ENCODE measurements at regions not wholly inside any gene's neighbourhood (a gene's known extent, or its start where the extent isn't known, plus 50 kb on each side); places are given as distances from the start of the nearest gene placed in this dataset.
"Not testable (repeated sequence)": the region's sequence is repeated elsewhere in the genome, so short reads cannot be mapped to it uniquely, and the experiment has no call there.

DNA sequence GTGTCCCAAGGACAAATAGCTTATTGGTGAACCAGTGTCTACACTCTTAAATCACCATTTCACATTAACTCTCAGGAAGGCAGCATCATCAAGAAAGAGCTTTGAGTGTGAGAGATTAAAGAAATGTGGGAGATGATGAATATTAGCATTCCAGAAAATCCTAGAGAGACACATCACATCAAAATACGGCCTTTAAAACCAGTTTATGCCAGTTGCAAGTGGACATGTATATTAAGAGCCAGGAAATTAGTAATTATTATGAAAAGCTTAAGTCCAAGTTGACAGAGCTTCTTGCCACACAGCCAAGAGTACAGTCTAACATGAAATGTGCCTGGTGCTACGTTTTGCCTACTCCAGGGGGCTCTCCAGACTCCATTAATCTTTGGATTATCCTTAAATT lies 503.0 kb upstream of the BOD1L1 start:
- H3K27me3 Mint-ChIP-seq = no peaks in the 10 kb centered on the region
- H3K36me3 Mint-ChIP-seq (ENCODE audit: low read depth) = no peaks in the 10 kb centered on the region
- DNase-seq = no peak
- no peak overlapping the region for H3K27ac Mint-ChIP-seq
- H3K4me3 Mint-ChIP-seq = no peak overlapping the region
- H3K4me1 Mint-ChIP-seq (ENCODE audit: low read depth) = no peaks in the 10 kb centered on the region
- H3K9me3 Mint-ChIP-seq = no peaks in the 10 kb centered on the region

DNA sequence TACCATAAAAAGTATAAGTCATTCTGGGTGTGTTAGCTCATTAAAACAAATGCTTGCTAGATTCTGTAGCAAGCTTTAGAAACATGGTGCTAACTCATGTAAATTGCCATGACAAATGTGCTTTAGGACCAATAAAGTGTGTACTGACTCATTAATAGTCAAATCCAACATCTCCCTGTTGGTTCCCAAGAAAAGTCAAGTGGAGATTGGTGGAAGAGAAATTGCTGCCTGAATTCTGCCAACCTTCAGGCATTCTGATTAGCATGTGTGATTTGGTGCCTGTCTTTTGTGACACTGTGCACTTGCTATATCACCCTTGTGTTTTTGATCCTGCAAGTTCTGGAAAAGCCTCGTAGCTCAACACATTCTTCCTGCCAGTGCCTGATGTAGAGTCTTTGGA lies 503.8 kb upstream of the BOD1L1 start:
- H3K4me1 Mint-ChIP-seq (ENCODE audit: low read depth) = no peaks in the 10 kb centered on the region
- H3K4me3 Mint-ChIP-seq = no peak overlapping the region
- no peak overlapping the region for H3K27ac Mint-ChIP-seq
- H3K36me3 Mint-ChIP-seq (ENCODE audit: low read depth) = no peaks in the 10 kb centered on the region
- no peak for DNase-seq
- H3K27me3 Mint-ChIP-seq = no peaks in the 10 kb centered on the region
- no peaks in the 10 kb centered on the region for H3K9me3 Mint-ChIP-seq

DNA sequence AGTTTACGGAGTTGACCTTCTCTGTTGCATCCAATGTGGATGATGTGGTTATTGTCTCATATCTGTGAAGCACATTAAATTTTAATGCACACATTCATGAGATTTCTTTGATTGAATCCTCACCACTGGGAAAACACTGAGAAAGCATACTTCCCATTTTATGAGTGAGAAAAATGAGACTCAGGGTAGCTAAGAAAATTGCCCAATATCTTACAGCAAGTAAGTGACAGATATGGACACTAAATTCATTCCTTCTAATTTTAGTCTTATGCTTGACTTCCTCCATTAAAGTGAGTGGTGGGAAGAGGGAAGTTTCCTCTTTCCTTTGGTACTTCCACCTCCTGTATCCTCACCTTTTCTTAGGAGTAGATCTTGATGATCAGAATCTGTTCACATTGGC lies 504.8 kb upstream of the BOD1L1 start:
- H3K4me1 Mint-ChIP-seq (ENCODE audit: low read depth) = no peaks in the 10 kb centered on the region
- H3K27ac Mint-ChIP-seq = no peak overlapping the region
- H3K9me3 Mint-ChIP-seq = no peaks in the 10 kb centered on the region
- no peaks in the 10 kb centered on the region for H3K36me3 Mint-ChIP-seq (ENCODE audit: low read depth)
- H3K4me3 Mint-ChIP-seq = no peak overlapping the region
- no peaks in the 10 kb centered on the region for H3K27me3 Mint-ChIP-seq
- DNase-seq = no peak

DNA sequence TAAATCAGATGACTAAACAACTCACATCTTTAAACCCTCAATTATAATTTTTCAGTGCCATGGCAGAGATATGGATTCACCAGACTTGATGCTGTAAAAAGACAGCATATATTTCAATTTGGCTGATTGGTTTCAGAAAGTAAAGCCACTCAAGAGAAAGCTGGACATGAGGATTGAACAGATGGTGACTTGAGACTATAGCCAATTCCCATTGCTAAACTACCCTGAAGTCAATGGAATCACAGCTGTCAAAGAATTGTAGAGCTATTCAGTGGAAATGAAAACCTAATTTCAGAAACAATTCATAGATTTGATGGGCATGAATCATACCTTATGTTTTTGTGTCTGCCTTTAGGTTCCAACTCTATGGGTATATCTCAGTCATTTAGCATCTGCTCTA lies 510.6 kb upstream of the BOD1L1 start:
- Mint-ChIP-seq H3K4me1 (ENCODE audit: low read depth) (no peaks in the 10 kb centered on the region), H3K36me3 (ENCODE audit: low read depth) (no peaks in the 10 kb centered on the region), H3K9me3 (no peaks in the 10 kb centered on the region), H3K27ac (no peak overlapping the region), H3K4me3 (no peak overlapping the region), H3K27me3 (no peaks in the 10 kb centered on the region)
- DNase-seq = no peak

DNA sequence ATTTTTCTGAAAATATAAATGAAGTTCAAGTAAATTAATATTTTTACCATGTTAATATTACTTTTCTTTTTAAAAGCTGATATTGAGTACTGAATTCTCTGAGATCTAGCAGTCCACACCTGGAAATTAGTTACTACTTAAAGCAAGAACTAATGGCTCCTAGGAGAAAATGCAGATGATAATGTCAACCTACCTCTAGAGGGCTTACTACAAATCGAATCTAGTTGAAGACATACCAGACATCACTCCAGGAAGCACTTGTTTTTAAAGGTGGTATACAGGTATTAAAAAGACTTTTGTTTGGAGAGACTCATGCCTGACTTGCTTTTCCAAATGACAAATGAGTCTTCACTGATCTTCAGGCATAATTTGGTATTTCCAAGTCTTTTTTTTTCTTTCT lies 516.4 kb upstream of the BOD1L1 start:
- no peak overlapping the region for H3K27ac Mint-ChIP-seq
- H3K9me3 Mint-ChIP-seq = no peaks in the 10 kb centered on the region
- no peaks in the 10 kb centered on the region for H3K36me3 Mint-ChIP-seq (ENCODE audit: low read depth)
- no peak overlapping the region for H3K4me3 Mint-ChIP-seq
- H3K27me3 Mint-ChIP-seq = no peaks in the 10 kb centered on the region
- DNase-seq = no peak
- no peaks in the 10 kb centered on the region for H3K4me1 Mint-ChIP-seq (ENCODE audit: low read depth)

DNA sequence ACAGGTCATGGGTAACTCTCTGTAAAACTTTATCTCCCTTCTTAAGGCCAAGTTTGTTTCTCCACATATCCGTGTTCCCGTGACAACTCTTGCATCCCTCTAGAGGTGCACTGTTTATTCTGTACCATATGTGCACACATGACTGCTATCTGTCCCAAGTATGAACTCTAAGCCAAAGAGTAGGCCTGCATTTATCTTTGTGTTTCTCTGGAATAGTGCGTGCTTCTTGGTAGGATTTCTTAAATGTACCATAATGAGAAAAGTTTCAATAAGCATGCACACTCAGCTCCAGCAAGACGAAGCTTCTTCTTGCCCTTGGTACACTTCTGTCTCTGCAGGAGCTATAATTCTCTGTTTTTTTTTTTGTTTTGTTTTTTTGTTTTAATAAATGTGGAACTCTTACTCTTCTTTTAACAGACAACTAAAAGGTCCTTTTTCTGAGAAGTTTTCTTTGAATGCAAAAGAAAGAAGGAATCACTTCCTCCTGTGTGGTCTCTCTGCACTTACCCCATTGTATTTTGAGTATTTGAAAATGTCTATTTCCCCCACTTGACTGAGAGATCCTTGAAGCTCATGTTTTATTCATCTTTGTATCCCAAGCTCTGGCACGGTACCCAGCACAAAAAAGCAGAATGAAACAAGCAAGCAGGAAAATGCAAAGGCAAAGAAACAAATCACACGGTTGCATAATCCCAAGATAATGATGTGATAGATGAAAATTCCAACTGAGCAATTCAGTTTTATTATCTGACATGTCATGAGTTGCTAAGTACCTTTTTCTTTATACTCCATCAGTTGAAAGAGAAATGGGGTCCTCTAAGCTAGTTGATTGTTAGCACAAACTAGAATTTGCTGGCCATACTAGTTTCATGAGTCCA lies 521.9 kb upstream of the BOD1L1 start:
- Mint-ChIP-seq H3K27me3 (no peaks in the 10 kb centered on the region), H3K36me3 (ENCODE audit: low read depth) (no peaks in the 10 kb centered on the region), H3K9me3 (no peaks in the 10 kb centered on the region), H3K27ac (no peak overlapping the region), H3K4me3 (no peak overlapping the region), H3K4me1 (ENCODE audit: low read depth) (no peaks in the 10 kb centered on the region)
- no peak for DNase-seq

DNA sequence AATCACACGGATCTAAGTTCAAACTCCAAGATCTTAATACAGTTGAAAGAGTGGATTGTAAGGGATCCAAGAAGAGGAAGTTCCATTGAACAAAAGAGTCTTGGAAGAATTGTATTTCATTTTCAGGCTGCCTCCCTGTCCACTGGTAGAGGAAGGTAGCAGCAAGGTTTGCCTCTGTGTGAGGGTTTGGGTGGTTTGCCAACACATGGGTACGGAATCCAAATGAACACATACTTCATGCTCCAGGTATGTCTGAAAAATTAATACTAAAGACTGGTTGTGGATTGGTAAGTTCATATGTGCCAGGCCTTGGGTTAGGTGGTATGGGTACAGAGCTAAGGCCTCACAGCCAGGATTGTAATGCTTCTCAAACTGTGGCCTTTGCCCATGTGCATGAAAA lies 523.6 kb upstream of the BOD1L1 start:
- Mint-ChIP-seq H3K9me3 (no peaks in the 10 kb centered on the region), H3K4me1 (ENCODE audit: low read depth) (no peaks in the 10 kb centered on the region), H3K27ac (no peak overlapping the region), H3K27me3 (no peaks in the 10 kb centered on the region), H3K36me3 (ENCODE audit: low read depth) (no peaks in the 10 kb centered on the region), H3K4me3 (no peak overlapping the region)
- no peak for DNase-seq

DNA sequence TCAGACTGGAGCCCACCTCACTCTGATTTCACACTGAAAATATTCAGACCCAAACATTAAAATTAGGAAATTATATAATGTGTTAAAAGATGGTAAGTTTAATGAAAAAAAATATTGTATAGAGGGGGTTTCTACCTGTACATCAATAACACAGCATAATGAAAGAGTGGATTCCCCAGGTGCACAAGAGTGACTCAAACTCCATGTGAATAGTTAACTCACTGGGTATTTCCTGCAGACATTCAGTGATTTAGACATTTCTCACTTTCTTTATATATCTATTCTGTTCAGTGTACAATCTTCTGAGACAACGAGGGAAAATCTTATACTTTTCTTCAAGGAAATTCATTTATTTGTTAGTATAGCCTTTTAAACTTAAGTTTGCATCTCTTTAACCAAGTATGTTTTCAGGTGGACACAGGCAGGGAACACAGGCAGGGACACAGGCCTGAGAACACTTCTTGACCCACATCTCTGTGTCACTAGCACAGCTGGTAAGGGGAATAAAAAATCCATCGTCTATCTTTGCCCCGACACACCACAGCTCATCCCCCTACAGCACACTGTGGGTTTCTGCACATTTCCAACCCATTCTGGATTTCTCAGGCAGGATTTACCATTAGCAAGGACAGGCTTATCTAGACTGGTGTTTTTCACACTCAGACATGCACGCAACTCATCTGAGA lies 525.5 kb upstream of the BOD1L1 start:
- Mint-ChIP-seq H3K27me3 (no peaks in the 10 kb centered on the region), H3K9me3 (no peaks in the 10 kb centered on the region), H3K4me3 (no peak overlapping the region), H3K27ac (no peak overlapping the region), H3K4me1 (ENCODE audit: low read depth) (no peaks in the 10 kb centered on the region), H3K36me3 (ENCODE audit: low read depth) (no peaks in the 10 kb centered on the region)
- no peak for DNase-seq

DNA sequence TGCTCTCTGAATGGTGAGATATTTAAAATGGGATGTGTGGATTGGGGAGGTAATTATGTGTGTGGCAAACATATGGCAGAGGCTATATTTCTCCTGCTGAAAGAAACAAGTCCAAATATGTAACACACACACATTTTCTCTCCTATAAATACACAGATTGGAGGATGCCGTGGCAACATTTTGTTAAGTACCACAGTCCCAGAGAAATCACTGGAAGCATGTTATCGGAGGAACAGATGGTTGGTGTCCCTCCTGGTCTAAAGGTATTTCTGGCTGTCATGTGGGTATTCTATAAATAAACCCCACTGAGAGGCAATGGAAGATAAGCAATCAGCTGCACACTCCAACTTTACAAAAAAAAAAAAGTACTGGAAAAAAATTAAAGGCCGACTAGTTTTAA lies 528.3 kb upstream of the BOD1L1 start:
- H3K27me3 Mint-ChIP-seq = no peaks in the 10 kb centered on the region
- no peaks in the 10 kb centered on the region for H3K4me1 Mint-ChIP-seq (ENCODE audit: low read depth)

DNA sequence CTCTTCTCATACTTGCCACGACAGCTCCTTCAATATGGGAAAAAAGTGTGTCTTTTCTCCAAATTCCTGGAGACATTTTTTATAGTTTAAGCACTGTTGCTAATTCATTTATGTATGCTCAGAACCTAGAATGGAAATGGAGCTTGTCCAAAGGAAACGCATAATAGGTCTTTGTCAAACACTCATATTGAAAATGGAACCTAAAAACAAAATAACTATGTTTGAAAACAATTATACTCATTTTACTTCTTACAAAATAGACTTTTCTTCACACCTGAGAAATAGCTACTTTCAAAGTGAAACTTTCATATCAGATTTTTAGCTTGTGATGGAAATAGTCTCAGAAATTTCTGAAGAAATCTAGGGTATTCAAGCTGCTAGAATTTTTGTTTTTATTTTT lies 529.7 kb upstream of the BOD1L1 start:
- H3K27ac Mint-ChIP-seq = no peak overlapping the region
- DNase-seq = no peak
- H3K27me3 Mint-ChIP-seq = no peaks in the 10 kb centered on the region
- H3K4me1 Mint-ChIP-seq (ENCODE audit: low read depth) = no peaks in the 10 kb centered on the region
- H3K9me3 Mint-ChIP-seq = no peaks in the 10 kb centered on the region
- no peaks in the 10 kb centered on the region for H3K36me3 Mint-ChIP-seq (ENCODE audit: low read depth)
- H3K4me3 Mint-ChIP-seq = no peak overlapping the region

More for the DNA sequence above, 528.3 kb upstream of the BOD1L1 start:
- DNase-seq = no peak
- Mint-ChIP-seq H3K27ac (no peak overlapping the region), H3K36me3 (ENCODE audit: low read depth) (no peaks in the 10 kb centered on the region), H3K4me3 (no peak overlapping the region), H3K9me3 (no peaks in the 10 kb centered on the region)

DNA sequence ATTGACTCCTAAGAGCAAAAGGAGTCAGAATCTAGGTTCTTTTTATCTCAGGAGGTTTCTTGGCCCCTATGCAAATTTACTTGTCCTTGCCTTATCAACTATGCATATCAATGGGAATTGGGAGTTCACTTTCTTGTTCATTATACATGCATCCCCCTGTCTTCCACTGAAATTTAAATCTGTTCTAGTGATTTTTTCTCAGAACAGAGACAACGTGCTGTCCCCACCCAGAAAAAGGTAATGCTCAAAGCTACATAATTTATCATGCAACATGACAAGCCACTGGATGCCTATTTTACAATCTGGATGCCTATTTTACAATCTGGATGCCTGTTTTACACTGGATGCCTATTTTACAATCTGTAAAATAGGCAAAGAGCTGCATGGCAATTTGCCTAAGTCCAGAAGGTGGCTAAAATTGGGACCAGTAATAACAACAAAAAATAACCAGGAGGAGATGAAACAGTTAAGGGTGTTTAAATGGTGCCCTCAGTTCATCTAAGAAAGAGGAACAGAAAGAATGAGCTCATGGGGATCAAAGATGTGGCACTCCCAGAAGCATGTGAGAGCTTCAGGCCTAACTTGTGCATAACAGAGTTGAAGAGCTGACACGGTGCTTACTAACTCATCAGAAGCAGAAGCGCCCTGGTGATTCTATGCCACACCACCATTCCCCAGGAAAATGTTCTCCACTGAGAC lies 537.8 kb upstream of the BOD1L1 start:
- peaks cover 5% of the 10 kb centered on the region for H3K4me1 Mint-ChIP-seq (ENCODE audit: low read depth)
- no peaks in the 10 kb centered on the region for H3K36me3 Mint-ChIP-seq (ENCODE audit: low read depth)
- H3K27me3 Mint-ChIP-seq = no peaks in the 10 kb centered on the region
- DNase-seq = no peak
- H3K9me3 Mint-ChIP-seq = no peaks in the 10 kb centered on the region
- no peak overlapping the region for H3K4me3 Mint-ChIP-seq
- no peak overlapping the region for H3K27ac Mint-ChIP-seq

DNA sequence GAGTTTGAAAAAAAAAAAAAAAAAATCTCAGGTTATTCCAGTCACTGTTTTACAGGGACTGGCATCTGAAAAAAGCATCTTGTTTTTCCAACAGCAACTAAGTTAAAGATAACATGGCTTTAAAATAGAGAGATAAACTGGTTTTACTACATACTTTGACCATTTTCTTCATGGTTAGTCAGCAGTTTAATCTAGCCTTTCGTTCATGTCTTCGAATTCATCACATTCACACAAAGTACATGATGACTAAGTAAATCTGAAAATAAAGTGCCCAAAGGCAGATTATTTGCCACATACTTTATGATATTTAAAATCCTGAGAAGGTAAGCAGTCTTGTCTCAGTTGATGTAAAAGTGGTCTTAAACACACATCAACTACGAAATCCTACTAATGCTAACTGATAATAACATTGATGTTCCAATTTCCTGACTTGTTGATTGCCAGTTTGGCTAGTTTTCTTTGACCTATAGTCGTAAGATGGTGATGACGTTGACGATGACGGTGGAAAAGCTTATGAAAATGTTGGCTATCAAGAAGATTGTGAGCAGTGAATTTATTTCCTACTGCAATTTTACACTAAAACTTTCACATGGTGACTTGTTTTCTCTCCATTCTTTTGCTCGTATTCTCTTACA lies 540.5 kb upstream of the BOD1L1 start:
- Mint-ChIP-seq H3K27ac (no peak overlapping the region), H3K4me3 (no peak overlapping the region), H3K27me3 (no peaks in the 10 kb centered on the region), H3K9me3 (no peaks in the 10 kb centered on the region), H3K4me1 (ENCODE audit: low read depth) (peaks cover 5% of the 10 kb centered on the region), H3K36me3 (ENCODE audit: low read depth) (no peaks in the 10 kb centered on the region)
- no peak for DNase-seq

DNA sequence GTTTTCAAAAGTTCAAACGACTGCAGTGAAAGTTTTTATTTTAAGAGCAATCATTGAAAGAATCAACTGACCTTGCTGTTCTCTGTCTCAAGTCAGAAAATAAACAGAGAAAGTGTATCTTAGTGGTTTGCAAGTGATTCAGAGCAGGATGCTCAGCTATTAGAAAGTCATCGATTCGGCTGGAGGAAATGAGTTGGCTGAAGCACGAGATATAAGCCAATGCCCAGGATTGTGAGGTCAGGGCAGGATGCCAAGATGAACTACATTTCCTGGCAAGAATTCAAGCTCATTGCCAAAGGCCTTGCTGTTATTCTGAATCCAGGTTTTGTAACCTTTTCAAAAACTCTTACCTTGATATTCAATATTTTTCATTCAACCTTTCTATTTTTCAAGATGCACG lies 541.4 kb upstream of the BOD1L1 start:
- H3K36me3 Mint-ChIP-seq (ENCODE audit: low read depth) = no peaks in the 10 kb centered on the region
- H3K4me1 Mint-ChIP-seq (ENCODE audit: low read depth) = peaks cover 5% of the 10 kb centered on the region
- no peak overlapping the region for H3K4me3 Mint-ChIP-seq
- no peaks in the 10 kb centered on the region for H3K27me3 Mint-ChIP-seq
- no peak for DNase-seq
- H3K9me3 Mint-ChIP-seq = no peaks in the 10 kb centered on the region
- H3K27ac Mint-ChIP-seq = no peak overlapping the region

DNA sequence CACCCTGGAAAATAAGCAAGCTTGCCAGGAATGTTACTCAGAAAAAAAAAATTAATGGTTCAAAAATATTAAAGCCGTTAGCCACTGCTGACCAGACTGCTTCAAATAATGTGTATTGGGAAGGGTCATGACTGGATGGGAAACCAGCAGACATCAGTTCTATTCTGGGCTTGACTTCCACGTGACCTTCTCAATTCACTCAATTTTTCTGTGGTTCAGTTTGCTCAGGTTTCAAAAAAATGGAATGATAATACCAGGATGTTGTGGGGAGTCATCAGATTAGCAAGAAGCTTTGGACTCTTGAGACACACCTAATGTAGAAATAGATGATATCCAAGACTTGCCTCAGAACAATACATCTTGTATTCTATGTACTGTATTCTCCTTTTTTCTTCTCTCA lies 541.9 kb upstream of the BOD1L1 start:
- Mint-ChIP-seq H3K4me3 (no peak overlapping the region), H3K9me3 (no peaks in the 10 kb centered on the region), H3K4me1 (ENCODE audit: low read depth) (peaks cover 5% of the 10 kb centered on the region), H3K36me3 (ENCODE audit: low read depth) (no peaks in the 10 kb centered on the region), H3K27me3 (no peaks in the 10 kb centered on the region), H3K27ac (no peak overlapping the region)
- DNase-seq = no peak

DNA sequence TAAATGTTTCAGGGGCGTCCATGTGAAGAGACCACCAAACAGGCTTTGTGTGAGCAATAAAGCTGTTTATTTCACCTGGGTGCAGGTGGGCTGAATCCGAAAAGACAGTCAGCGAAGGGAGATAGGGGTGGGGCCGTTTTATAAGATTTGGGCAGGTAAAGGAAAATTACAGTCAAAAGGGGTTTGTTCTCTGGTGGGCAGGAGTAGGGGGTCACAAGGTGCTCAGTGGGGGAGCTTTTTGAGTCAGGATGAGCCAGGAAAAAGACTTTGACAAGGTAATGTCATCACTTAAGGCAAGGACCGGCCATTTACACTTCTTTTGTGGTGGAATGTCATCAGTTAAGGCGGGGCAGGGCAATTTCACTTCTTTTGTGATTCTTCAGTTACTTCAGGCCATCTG lies 542.4 kb upstream of the BOD1L1 start:
- H3K4me1 Mint-ChIP-seq (ENCODE audit: low read depth); H3K27me3 Mint-ChIP-seq; DNase-seq; H3K27ac Mint-ChIP-seq; H3K4me3 Mint-ChIP-seq; H3K36me3 Mint-ChIP-seq (ENCODE audit: low read depth); H3K9me3 Mint-ChIP-seq: not testable (repeated sequence)

Measured in activated T-cell treated with anti-CD3 and anti-CD28 coated beads, Interleukin-2, amount 50 U/mL, for 24 hours (primary cell).